GM19467 (cell line): ENCODE measurements at regions not wholly inside any gene's neighbourhood (a gene's known extent, or its start where the extent isn't known, plus 50 kb on each side); places are given as distances from the start of the nearest gene placed in this dataset.
A peak's percentile ranks its signal among the peaks of the same experiment; 100 is the strongest.
"Not testable (repeated sequence)": the region's sequence is repeated elsewhere in the genome, so short reads cannot be mapped to it uniquely, and the experiment has no call there.

Source experiments
- ATAC-seq: cut with Tn5 transposase; IDR thresholded peaks from one replicate; pipeline ENCODE4 v1.9.1; 2021; ENCODE audit warnings: mild to moderate bottlenecking, moderate library complexity; ENCODE audit not compliant: unreplicated experiment

DNA sequence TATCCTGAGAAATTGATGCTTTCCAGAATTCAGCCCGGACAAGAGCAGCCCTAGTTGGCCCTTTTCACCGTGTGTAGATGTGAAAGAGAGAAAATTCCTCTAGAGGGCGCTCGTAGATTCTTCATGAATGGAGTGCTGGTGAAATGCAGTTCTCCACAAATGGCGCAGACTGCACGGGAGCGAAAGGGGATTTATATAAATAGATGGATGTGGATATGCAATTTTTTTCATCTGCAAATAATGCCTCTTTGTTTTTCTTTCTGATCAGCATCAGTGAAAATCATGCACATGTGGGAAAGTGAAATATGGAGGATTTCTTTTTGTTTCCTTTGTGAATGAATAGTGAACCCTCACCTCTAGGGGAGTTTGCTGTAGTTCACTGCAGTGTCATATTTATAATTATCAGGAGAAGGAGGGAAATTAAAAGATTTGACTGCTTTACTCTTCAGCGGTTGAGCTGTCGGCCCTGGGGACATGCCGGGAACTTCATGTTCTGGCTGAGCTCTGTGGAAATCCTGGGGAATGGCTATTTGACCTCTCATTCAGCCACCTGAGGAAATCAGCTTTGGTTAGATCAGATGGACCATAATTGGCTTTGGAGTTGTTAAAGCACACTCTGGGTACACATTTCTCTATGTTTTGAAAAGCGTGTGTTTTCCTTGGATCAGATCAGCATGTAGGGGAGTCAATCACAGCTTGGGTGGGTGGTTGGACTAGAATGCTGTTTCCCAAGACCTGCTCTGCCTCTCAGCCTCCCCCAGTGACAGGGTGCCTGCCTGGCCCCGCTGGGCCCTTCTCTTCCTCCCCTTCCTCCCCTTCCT is 115.0 kb upstream of the SHISA3 start:
- peak; percentile 75 for ATAC-seq

- ATAC-seq = no peak
Measured at GRCh38 chr4:42284030-42284429, 113.3 kb upstream of the SHISA3 start.

DNA sequence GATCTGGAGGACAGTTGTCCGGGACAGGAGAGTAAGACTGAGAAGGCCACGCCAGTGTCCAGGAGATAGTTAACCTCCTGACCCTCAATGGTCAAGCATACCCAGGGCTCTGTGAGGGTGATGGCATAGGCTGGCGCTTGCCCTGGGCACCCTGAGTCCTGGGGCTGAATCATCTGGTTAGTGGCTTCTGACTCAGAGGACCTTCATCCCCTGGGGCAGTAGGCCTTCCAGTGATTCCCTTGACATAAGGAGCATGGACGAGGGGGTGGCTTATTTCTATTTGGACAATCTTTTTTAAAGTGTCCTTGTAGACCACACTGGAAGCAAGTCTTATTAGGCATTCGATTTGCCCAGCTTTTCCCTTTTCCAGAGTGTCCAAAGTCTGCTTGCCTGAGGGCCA is 108.4 kb upstream of the SHISA3 start:
- ATAC-seq = not testable (repeated sequence)

GRCh38 chr4:42292192-42292591 is 105.1 kb upstream of the SHISA3 start:
- ATAC-seq = not testable (repeated sequence)

DNA sequence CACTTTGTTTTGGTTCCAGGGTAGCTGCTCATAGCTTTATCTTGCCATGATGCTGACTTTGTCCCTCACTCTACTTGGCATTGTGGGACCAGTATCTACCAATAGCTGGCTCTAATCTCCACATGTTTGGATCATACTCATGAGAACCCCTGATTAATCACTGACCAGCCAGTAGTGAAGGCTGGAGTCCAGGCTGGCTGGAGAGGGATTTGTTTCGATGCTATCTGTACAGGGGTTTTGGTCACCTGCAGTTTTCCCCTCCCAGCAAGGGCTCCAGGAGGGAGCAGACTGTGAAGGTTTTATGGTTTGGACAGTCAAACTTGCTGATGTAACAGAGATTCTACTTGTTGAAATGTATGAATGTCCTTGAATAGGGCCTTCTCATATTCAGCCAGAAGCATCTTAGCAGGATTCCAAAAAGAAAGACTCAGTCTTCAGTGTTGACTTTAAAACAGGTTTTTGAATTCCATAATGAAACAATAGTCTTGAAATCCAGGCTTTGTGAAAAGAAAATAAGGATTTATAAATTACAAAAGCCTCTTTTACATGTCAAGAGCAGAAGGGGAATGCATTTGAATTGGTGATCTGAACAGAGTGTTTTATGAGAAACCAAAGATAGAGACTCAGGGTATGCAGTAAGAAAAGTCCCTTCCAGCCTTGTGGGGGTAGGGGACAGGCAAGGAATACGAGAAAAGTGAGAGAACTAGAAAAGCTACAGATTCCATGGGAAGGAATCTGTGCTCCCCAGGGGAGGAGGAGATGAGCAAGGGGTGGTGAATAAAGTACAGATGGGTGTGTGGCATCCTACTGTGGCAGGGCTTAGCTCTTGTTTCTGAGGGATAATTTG is 103.1 kb upstream of the SHISA3 start:
- no peak for ATAC-seq

GRCh38 chr4:42296196-42296595 is 101.1 kb upstream of the SHISA3 start:
- ATAC-seq = no peak

DNA sequence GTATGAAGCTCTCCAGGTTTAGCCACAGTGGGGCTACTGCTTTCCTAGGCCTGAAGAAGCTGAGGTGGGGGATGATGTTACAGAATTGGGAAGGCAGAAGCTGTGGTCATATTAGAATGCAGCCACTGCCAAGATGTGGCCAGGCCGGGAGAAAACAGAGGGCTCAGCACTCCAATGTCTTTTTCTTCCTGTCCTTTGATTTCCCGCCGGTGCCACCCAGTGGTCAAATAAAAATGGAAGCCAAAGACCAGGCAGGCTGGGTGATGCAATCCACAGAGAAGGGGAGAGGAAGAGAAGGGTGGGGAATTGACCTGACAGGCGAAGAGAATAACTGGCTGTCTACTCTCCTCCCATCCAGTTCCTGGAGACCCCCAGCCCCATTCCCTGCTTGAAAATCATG is 94.9 kb upstream of the SHISA3 start:
- ATAC-seq = no peak

GRCh38 chr4:42306221-42307109 is 90.8 kb upstream of the SHISA3 start:
- ATAC-seq = no peak

- no peak for ATAC-seq
Measured at GRCh38 chr4:42308247-42308646, 89.0 kb upstream of the SHISA3 start.

GRCh38 chr4:42309361-42310260 is 87.7 kb upstream of the SHISA3 start:
- no peak for ATAC-seq

DNA sequence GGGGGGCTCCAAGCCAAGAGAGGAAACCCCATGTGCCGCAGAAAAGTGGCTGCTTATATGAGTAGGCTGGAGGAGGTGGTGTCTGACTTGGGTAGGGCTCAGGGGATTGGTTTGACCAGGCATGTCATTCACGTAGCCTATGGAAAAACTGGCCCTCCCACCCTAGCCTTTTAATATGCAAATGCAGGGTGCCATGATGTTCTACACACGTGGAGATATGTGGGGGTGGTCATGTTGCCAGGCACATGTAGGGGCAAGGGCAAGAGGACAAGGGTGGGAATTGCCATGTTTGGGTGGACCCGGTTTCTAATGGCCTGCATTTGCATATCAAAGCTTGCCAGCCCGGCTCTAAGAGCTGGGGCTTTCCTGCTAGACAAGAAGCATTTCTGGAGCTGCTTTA is 86.9 kb upstream of the SHISA3 start:
- ATAC-seq = no peak

DNA sequence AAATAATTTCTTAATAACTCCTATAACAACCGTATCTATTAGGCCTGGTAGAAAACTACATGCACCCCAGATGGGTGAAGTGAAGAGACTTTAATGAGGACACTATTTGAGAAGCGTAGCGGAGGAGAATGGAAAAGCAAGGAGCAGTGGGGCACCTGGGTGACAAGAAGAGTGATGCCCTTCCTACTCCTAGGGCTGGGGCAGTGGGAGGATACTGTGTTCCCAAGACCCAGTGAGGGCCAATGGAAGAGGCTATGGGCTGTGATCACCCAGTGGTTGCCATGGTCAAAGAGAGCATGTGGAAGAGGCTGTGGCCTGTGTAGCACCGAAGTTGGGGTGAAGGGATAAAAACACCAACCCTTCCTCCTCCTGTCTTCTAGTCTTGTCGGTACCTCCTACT is 86.5 kb upstream of the SHISA3 start:
- ATAC-seq = no peak

DNA sequence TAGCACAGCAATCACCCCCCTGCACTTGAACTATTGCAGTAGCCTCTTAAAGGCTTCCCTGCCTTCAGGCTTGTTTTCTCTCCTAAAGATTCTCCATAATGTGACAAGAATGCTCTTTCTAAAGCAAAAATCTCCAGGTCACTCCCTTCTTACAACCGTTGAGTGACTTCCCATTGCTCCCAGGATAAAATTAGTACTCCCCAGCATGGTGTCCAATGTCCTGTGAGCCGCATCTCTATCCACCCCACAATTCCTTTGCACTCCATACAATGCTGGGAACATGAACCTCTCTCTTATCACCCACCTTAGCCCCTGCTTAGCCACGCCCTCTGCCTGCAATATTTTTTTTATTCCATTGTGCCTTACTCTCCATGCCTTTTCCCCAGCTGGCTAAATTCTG is 85.7 kb upstream of the SHISA3 start:
- no peak for ATAC-seq

- ATAC-seq = not testable (repeated sequence)
Measured at GRCh38 chr4:42313420-42313819, 83.9 kb upstream of the SHISA3 start.

- no peak for ATAC-seq
Measured at GRCh38 chr4:42313872-42314271, 83.4 kb upstream of the SHISA3 start.

GRCh38 chr4:42315231-42315630 is 82.1 kb upstream of the SHISA3 start:
- no peak for ATAC-seq

GRCh38 chr4:42320822-42321388 is 76.4 kb upstream of the SHISA3 start:
- ATAC-seq = peak; percentile 58

- no peak for ATAC-seq
Measured at GRCh38 chr4:42326040-42326439, 71.2 kb upstream of the SHISA3 start.

DNA sequence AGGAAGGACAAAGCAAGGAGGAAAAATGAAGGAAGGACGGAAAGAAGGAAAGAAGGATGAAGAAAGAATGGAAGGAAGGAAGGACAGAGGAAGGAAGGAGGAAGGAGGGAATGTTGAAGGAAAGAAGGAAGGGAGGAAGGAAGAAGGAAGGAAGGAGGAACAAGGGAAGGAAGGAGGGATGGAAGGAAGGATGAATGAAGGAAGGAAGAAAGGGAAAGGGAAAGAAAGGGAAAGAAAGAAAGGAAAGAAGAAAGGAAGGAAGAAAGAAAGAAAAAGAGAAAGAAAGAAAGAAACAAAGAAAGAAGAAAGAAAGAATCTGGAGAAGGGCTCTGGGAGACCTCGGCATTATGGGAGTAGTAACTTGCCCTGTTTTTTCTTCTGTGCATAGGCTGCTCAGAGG is 70.8 kb upstream of the SHISA3 start:
- no peak for ATAC-seq

DNA sequence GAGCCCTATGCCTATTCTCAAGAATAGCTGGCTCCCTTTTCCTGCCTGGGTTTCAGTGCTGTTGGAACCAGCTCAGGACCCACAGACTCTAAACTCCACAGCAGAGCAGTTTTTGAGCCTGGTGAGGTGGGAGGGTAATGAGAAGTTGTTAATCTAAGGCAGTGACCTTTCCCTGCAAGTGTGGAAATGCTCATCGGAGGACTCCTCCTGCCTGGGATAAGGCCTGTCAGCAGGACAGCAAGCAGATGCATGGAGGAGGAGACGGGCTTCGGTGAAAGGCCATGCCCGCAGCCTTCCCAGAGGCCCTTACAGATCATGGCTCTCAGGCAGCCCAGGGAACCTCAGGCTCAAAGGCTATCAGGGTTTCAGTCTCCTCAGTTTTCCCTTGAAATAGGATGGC is 70.0 kb upstream of the SHISA3 start:
- ATAC-seq = no peak
